Neural cell (in vitro differentiated cells): ENCODE measurements at regions not wholly inside any gene's neighbourhood (a gene's known extent, or its start where the extent isn't known, plus 50 kb on each side); places are given as distances from the start of the nearest gene placed in this dataset.

Source experiments
- H2AFZ ChIP-seq: fragments of 200-600, 300-800 bp; sonication (generic), shearing (Covaris generic); 2 replicates; pipeline ENCODE4 v1.6.0; 2014; ENCODE audit warnings: low read depth, mild to moderate bottlenecking, antibody characterized with exemption, low read length, moderate library complexity
- H3F3A ChIP-seq: fragments of 200-600 bp; shearing (Covaris generic); 2 replicates; pipeline ENCODE4 v1.6.1; 2016; ENCODE audit warnings: mild to moderate bottlenecking, moderate library complexity, mixed read lengths, antibody characterized with exemption, low read length; ENCODE audit not compliant: insufficient read depth, poor library complexity, severe bottlenecking
- H3K27ac ChIP-seq: fragments of 200-600, 300-800 bp; sonication (generic), shearing (Covaris generic); 2 replicates; pipeline ENCODE4 v1.5.1; 2014; ENCODE audit warnings: mild to moderate bottlenecking, low read length, moderate library complexity
- H3K27me3 ChIP-seq: fragments of 300-800, 200-600 bp; sonication (generic), shearing (Covaris generic); 2 replicates; pipeline ENCODE4 v1.6.0; 2014; ENCODE audit warnings: mild to moderate bottlenecking, low read depth, low read length, moderate library complexity; ENCODE audit not compliant: insufficient read depth
- H3K36me3 ChIP-seq: fragments of 300-800, 200-600 bp; sonication (generic), shearing (Covaris generic); 2 replicates; pipeline ENCODE4 v1.5.1; 2014; ENCODE audit warnings: mild to moderate bottlenecking, antibody characterized with exemption, low read length, moderate library complexity; ENCODE audit not compliant: insufficient read depth
- H3K4me2 ChIP-seq: fragments of 300-800, 200-600 bp; sonication (generic), shearing (Covaris generic); 2 replicates; pipeline ENCODE4 v1.6.0; 2014; ENCODE audit warnings: mild to moderate bottlenecking, low read length
- H3K4me3 ChIP-seq: fragments of 300-800, 200-600 bp; sonication (generic), shearing (Covaris generic); 2 replicates; pipeline ENCODE4 v1.5.1; 2014; ENCODE audit warnings: mild to moderate bottlenecking, low read length, moderate library complexity
- H3K79me2 ChIP-seq: fragments of 200-600 bp; shearing (Covaris generic); replicated peaks from 2 replicates; pipeline ENCODE4 v1.6.0; 2014; ENCODE audit warnings: mild to moderate bottlenecking, low read length, moderate library complexity; ENCODE audit not compliant: insufficient read depth
- H3K9ac ChIP-seq: fragments of 300-800, 200-600 bp; sonication (generic), shearing (Covaris generic); 2 replicates; pipeline ENCODE4 v1.6.1; 2016; ENCODE audit warnings: mild to moderate bottlenecking, low read length, mixed read lengths
- H3K9me2 ChIP-seq: fragments of 200-600 bp; shearing (Covaris generic); 2 replicates; pipeline ENCODE4 v1.6.1; 2016; ENCODE audit warnings: mild to moderate bottlenecking, low read length, mixed read lengths; ENCODE audit not compliant: insufficient read depth
- H3K9me3 ChIP-seq: fragments of 200-600, 300-800 bp; sonication (generic), shearing (Covaris generic); 2 replicates; pipeline ENCODE4 v1.6.1; 2016; ENCODE audit warnings: mild to moderate bottlenecking, mixed run types, low read length, moderate library complexity, mixed read lengths
- H4K20me1 ChIP-seq: fragments of 200-600 bp; shearing (Covaris generic); 2 replicates; pipeline ENCODE4 v1.6.1; 2016; ENCODE audit warnings: mild to moderate bottlenecking, mixed run types; ENCODE audit not compliant: insufficient read depth
- EP300 ChIP-seq: fragments of 450-650 bp; conservative IDR thresholded peaks from 2 replicates; pipeline ENCODE4 v1.6.1; 2014; ENCODE audit warnings: antibody characterized with exemption, mild to moderate bottlenecking, moderate library complexity; ENCODE audit not compliant: poor library complexity, severe bottlenecking
- EZH2 ChIP-seq: fragments of 200-600, 300-800 bp; shearing (Covaris generic), sonication (generic); IDR thresholded peaks from 2 replicates; pipeline ENCODE4 v1.6.1; 2014; ENCODE audit warnings: antibody characterized with exemption, low read length, borderline replicate concordance, mild to moderate bottlenecking; ENCODE audit not compliant: insufficient read depth, poor library complexity, severe bottlenecking
- MXI1 ChIP-seq: fragments of 450-650 bp; conservative IDR thresholded peaks from 2 replicates; pipeline ENCODE4 v1.6.1; 2014; ENCODE audit warnings: antibody characterized with exemption, mild to moderate bottlenecking; ENCODE audit not compliant: poor library complexity, severe bottlenecking
- POLR2AphosphoS5 ChIP-seq: IDR thresholded peaks from 2 replicates; pipeline ENCODE4 v1.6.1; 2012
- RAD21 ChIP-seq: fragments of 450-650 bp; conservative IDR thresholded peaks from 2 replicates; pipeline ENCODE4 v1.6.1; 2014; ENCODE audit warnings: antibody characterized with exemption, mild to moderate bottlenecking, moderate library complexity
- REST ChIP-seq: IDR thresholded peaks from 2 replicates; pipeline ENCODE4 v1.6.1; 2012; ENCODE audit warnings: borderline replicate concordance
- SMC3 ChIP-seq: fragments of 450-650 bp; conservative IDR thresholded peaks from 2 replicates; pipeline ENCODE4 v1.6.1; 2014; ENCODE audit warnings: antibody characterized with exemption, mild to moderate bottlenecking, moderate library complexity; ENCODE audit not compliant: poor library complexity
- TAF1 ChIP-seq: IDR thresholded peaks from 2 replicates; pipeline ENCODE4 v1.6.1; 2012; ENCODE audit warnings: low read depth
- TF ChIP-seq, protein P1 (sequence below): fragments of 450-650 bp; IDR thresholded peaks from 2 replicates; pipeline ENCODE4 v1.5.1; 2014; ENCODE audit warnings: antibody characterized with exemption, mild to moderate bottlenecking, moderate library complexity; ENCODE audit not compliant: poor library complexity, severe bottlenecking

GRCh38 chr13:64397701-64398100, 2832.4 kb downstream of the PCDH9 start:
- Histone ChIP-seq H4K20me1 (no peaks in the 10 kb centered on the region), H3K4me3 (no peak overlapping the region), H3K36me3 (no peaks in the 10 kb centered on the region), H3K27me3 (no peaks in the 10 kb centered on the region), H3K9ac (no peak overlapping the region), H3F3A (no peaks in the 10 kb centered on the region), H3K9me2 (no peaks in the 10 kb centered on the region), H2AFZ (no peak overlapping the region), H3K27ac (no peak overlapping the region), H3K4me2 (no peak overlapping the region), H3K9me3 (no peaks in the 10 kb centered on the region), H3K79me2 (no peaks in the 10 kb centered on the region)
- TF ChIP-seq EP300 (no peak), SMC3 (no peak), TAF1 (no peak)

DNA sequence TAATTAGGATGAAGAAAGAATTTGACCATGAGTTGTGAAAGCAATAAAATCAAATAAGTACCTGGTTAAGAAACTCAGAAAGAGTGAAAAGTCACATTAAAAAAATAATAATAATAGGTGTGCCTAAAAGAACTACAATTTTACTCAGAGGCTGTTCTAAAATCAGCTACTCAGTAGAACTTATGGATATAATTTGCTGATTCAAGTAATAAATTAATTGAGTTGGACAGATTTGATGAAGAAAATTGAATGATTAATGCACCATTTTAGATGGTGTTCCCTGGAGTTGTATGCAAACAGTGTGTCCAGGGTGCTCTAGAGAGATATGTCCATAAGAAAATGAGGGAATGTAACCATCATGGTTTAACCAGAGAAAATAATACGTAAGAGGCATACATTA, 2852.5 kb downstream of the PCDH9 start:
- H4K20me1 ChIP-seq, result no peaks in the 10 kb centered on the region
- no peaks in the 10 kb centered on the region for H3K9me3 ChIP-seq
- no peaks in the 10 kb centered on the region for H3F3A ChIP-seq
- no peaks in the 10 kb centered on the region for H3K9me2 ChIP-seq
- H3K27ac ChIP-seq, result no peak overlapping the region
- H3K36me3 ChIP-seq, result no peaks in the 10 kb centered on the region
- H3K79me2 ChIP-seq, result no peaks in the 10 kb centered on the region
- H2AFZ ChIP-seq, result no peak overlapping the region
- no peak for TF ChIP-seq EZH2
- no peak for TF ChIP-seq REST
- no peak for TF ChIP-seq MXI1
- TF ChIP-seq RAD21, result no peak
- TF ChIP-seq SMC3, result no peak
- no peak for TF ChIP-seq TAF1
- TF ChIP-seq, protein P1, sequence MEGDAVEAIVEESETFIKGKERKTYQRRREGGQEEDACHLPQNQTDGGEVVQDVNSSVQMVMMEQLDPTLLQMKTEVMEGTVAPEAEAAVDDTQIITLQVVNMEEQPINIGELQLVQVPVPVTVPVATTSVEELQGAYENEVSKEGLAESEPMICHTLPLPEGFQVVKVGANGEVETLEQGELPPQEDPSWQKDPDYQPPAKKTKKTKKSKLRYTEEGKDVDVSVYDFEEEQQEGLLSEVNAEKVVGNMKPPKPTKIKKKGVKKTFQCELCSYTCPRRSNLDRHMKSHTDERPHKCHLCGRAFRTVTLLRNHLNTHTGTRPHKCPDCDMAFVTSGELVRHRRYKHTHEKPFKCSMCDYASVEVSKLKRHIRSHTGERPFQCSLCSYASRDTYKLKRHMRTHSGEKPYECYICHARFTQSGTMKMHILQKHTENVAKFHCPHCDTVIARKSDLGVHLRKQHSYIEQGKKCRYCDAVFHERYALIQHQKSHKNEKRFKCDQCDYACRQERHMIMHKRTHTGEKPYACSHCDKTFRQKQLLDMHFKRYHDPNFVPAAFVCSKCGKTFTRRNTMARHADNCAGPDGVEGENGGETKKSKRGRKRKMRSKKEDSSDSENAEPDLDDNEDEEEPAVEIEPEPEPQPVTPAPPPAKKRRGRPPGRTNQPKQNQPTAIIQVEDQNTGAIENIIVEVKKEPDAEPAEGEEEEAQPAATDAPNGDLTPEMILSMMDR, result no peak
- TF ChIP-seq POLR2AphosphoS5, result no peak
- TF ChIP-seq EP300, result no peak
- H3K27me3 ChIP-seq, result no peaks in the 10 kb centered on the region
- H3K4me3 ChIP-seq, result no peak overlapping the region
- no peak overlapping the region for H3K4me2 ChIP-seq
- H3K9ac ChIP-seq, result no peak overlapping the region

DNA sequence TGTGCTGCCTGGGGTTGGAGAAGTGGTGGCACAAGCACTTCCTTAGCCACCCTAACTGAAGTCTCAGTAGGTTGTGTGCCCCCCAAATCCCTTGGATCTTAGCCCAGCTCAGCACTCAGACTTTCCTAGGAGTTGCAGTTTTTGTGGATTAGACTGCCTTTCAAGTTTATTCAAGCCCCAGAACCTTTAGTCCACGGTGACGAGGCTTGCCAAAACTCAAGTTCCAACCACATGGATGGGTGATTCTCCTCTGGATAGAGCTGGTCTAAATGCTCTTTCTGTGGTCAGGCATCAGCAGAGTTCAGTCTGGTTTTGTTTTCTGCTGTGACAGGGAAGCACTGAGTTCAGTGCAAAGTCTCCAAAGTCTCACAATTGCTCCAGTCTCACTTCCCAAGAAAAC, 2858.7 kb downstream of the PCDH9 start:
- Histone ChIP-seq H3K9ac (no peak overlapping the region), H3F3A (no peaks in the 10 kb centered on the region), H3K9me3 (no peaks in the 10 kb centered on the region), H3K27me3 (no peaks in the 10 kb centered on the region), H3K9me2 (no peaks in the 10 kb centered on the region), H3K4me2 (no peak overlapping the region), H3K27ac (no peak overlapping the region), H3K4me3 (no peak overlapping the region), H3K36me3 (no peaks in the 10 kb centered on the region), H4K20me1 (no peaks in the 10 kb centered on the region), H3K79me2 (no peaks in the 10 kb centered on the region), H2AFZ (no peak overlapping the region)
- TF ChIP-seq SMC3 (no peak), EZH2 (no peak), RAD21 (no peak), MXI1 (no peak), POLR2AphosphoS5 (no peak), REST (no peak), TAF1 (no peak), EP300 (no peak)
- TF ChIP-seq, protein P1, result no peak
